Heart right ventricle (tissue), 16 donors: ENCODE measurements at regions not wholly inside any gene's neighbourhood (a gene's known extent, or its start where the extent isn't known, plus 50 kb on each side); places are given as distances from the start of the nearest gene placed in this dataset.
A peak's percentile ranks its signal among the peaks of the same experiment; 100 is the strongest.

ENCODE experiments used
- ATAC-seq, 8 donors: fragments of 200-7000 bp; cut with Tn5 transposase; one replicate each; pipeline ENCODE4 v1.9.1; 2020; ENCODE audit warnings: mild to moderate bottlenecking in 8 of 8, moderate library complexity in 8 of 8, moderate number of reproducible peaks in 1 of 8
- DNase-seq, 2 donors: peaks; one replicate each; pipeline ENCODE4 v3.0.0-alpha.2; 2020
- H3K27ac ChIP-seq, 10 donors: fragments of 200-600 bp; sonication (generic) in 2 of 10; one replicate each; pipeline versions ENCODE4 v1.5.0 to v1.8.0; 2020 to 2022; ENCODE audit warnings: mild to moderate bottlenecking in 3 of 10
- H3K27me3 ChIP-seq, 7 donors: fragments of 200-600 bp; one replicate each; pipeline ENCODE4 v1.8.0; 2021 to 2022; ENCODE audit warnings: mild to moderate bottlenecking in 2 of 7
- H3K36me3 ChIP-seq, 9 donors: fragments of 200-600 bp; sonication (generic) in 1 of 9; one replicate each; pipeline versions ENCODE4 v1.5.0 to v1.8.0; 2020 to 2022; ENCODE audit warnings: mild to moderate bottlenecking in 2 of 9
- H3K4me1 ChIP-seq, 9 donors: fragments of 200-600 bp; sonication (generic) in 1 of 9; one replicate each; pipeline versions ENCODE4 v1.5.0 to v1.8.0; 2020 to 2022; ENCODE audit warnings: mild to moderate bottlenecking in 4 of 9
- H3K4me3 ChIP-seq, 10 donors: fragments of 200-600 bp; sonication (generic) in 2 of 10; one replicate each; pipeline versions ENCODE4 v1.5.0 to v1.8.0; 2020 to 2022; ENCODE audit warnings: mild to moderate bottlenecking in 7 of 10, moderate library complexity in 2 of 10
- H3K9me3 ChIP-seq, 11 donors: fragments of 200-600 bp in 10 of 11; sonication (generic) in 2 of 11; one replicate each; pipeline versions ENCODE4 v1.5.0 to v1.8.0; 2013 to 2022; ENCODE audit warnings: mild to moderate bottlenecking in 2 of 11, control low read depth in 1 of 11, moderate library complexity in 1 of 11
- WGBS, 2 donors: extraction: QIAGEN DNeasy Blood & Tissue Kit; methylation state at CpG; one replicate each; pipeline ENCODE4 v1.1.7; 2013; ENCODE audit warnings: inconsistent platforms in 1 of 2; 5-methylcytosine and 5-hydroxymethylcytosine counted together
- intact Hi-C, 10 donors: fragments of 100-400 bp; cut with DNase I; formaldehyde crosslinking; loops; one replicate each; pipeline versions ENCODE4 v1.11.1 to v1.14.2; 2022
- TF ChIP-seq, protein P1 (sequence below), 9 donors: fragments of 200-600 bp; sonication (generic) in 2 of 9; IDR thresholded peaks; one replicate each; pipeline versions ENCODE4 v1.5.0 to v1.8.0; 2021 to 2022; ENCODE audit warnings: antibody characterized with exemption in 9 of 9, mild to moderate bottlenecking in 5 of 9, moderate library complexity in 1 of 9
- donor health status: Arrhythmogenic right ventricular cardiomyopathy.
- donor health status: ischemic (EF 13 %, LVEDD 7.1; RV severe dilation, severe dysfunction).
- donor health status: healthy with polysubstance abuse.
- donor health status: DM: no; HTN: yes; CAD: no.
- donor health status: DM: no; HTN: no; CAD: no.
- donor health status: ischemic (EF 25% LVEDD 6.9; RV normal size, moderate dysfunction).
- donor health status: ischemic (EF 25% LVEDD 5.7; RV mildly dilated, moderate dysfunction).
- donor health status: healthy.
- donor health status: DM: yes; HTN: yes; CAD: no.
- donor health status: Ischemic cardiomyopathy.
- donor health status: ischemic (EF 35%, LVEDD 5.7; RV mildly dilated, moderate dysfunction).
- donor health status: nonischemic (EF 11% LVEDD 7.7; RV severe dilation, severe dysfunction).
- donor health status: DM: yes; HTN: yes; CAD: no.
- donor health status: PGD.
- donor health status: ischemic (EF 29% LVEDD 5.4; RV normal size, mild dysfunction).
- donor health status: nonischemic (EF 23%, LVEDD 6.1; RV moderate dilation, normal function).

DNA sequence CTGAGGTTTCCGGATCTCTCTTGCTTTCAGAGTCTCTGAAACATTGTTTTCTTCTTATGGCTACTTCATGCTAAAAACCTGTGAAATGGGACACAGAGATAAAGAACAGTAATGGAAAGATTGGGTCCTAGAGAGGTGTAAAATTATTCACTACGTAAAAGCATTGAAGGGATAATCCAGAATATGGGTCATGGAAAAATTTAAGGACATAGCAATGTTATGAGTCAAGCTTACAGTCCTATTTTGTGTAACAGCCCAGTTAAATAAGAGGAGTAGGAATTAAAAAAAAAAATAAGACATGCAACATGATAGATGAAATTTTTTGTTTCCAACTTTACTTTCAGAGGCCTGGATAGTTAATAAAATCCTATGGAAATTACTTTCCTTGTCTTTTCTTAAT lies 61.9 kb upstream of the ELL2 start:
- ATAC-seq = peak in 6 of 8 donors; percentile 52 to 76 (median 60)
- Histone ChIP-seq H3K27ac (peak overlapping the region in 3 of 10 donors; percentile 5 to 24 (median 10)), H3K27me3 (no peaks in the 10 kb centered on the region), H3K9me3 (no peaks in the 10 kb centered on the region), H3K4me1 (peaks cover 0 to 11% (median 2%) of the 10 kb centered on the region in 9 donors), H3K4me3 (no peak overlapping the region), H3K36me3 (no peaks in the 10 kb centered on the region)
- TF ChIP-seq, protein P1, sequence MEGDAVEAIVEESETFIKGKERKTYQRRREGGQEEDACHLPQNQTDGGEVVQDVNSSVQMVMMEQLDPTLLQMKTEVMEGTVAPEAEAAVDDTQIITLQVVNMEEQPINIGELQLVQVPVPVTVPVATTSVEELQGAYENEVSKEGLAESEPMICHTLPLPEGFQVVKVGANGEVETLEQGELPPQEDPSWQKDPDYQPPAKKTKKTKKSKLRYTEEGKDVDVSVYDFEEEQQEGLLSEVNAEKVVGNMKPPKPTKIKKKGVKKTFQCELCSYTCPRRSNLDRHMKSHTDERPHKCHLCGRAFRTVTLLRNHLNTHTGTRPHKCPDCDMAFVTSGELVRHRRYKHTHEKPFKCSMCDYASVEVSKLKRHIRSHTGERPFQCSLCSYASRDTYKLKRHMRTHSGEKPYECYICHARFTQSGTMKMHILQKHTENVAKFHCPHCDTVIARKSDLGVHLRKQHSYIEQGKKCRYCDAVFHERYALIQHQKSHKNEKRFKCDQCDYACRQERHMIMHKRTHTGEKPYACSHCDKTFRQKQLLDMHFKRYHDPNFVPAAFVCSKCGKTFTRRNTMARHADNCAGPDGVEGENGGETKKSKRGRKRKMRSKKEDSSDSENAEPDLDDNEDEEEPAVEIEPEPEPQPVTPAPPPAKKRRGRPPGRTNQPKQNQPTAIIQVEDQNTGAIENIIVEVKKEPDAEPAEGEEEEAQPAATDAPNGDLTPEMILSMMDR (IDR thresholded peaks at IDR 0.05) = no peak
- WGBS, 2 donors = 72 to 76% methylated on average over 2 of the region's 2 CpGs
- intact Hi-C loops = no loop called here
- no peak for DNase-seq

DNA sequence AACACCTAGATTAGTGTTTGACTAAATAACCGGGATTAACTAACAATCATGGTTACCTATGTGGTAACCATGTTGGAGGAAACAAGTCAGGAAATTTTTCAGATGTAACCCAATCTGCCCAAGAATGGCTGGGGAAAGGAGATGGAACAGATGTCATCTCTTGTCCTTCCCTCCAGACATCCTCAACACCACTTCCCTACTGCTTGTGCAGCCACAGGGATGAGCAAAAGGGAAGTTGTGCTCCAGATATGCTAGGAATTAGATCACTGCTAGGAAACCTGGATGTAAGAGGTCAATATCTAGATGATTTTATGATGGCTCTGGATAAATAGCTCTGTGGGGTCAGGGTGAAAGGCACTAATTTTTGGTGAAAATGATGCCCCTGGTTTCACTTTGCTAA lies 61.3 kb upstream of the ELL2 start:
- Histone ChIP-seq H3K27me3 (no peaks in the 10 kb centered on the region), H3K27ac (peak overlapping the region in 1 of 10 donors; percentile 5), H3K4me3 (no peak overlapping the region), H3K36me3 (no peaks in the 10 kb centered on the region), H3K9me3 (no peaks in the 10 kb centered on the region), H3K4me1 (peaks cover 0 to 11% (median 2%) of the 10 kb centered on the region in 9 donors)
- ATAC-seq = no peak
- TF ChIP-seq, protein P1 (IDR thresholded peaks at IDR 0.05) = no peak
- WGBS, 2 donors = 97% methylated on average over 1 of the region's 1 CpG
- intact Hi-C loops = no loop called here
- no peak for DNase-seq

DNA sequence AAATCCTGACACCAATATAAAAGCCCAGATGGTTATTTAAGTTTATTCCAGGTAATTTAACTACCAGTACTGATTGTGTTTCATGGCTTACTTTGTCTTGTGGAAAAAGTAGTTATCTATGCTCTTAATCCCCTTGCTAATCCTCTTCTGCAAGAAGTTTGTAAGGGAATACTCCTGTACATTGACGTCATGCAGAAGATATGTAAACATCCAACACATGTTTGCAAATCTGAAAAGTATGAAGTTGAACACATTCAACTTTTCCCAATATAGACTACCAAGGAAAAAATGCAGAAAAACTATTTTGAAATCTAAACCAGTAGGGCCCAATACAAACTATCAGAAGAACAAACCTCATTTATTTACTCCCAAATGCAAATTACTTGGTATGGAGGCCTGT lies 56.3 kb upstream of the ELL2 start:
- ATAC-seq = no peak

DNA sequence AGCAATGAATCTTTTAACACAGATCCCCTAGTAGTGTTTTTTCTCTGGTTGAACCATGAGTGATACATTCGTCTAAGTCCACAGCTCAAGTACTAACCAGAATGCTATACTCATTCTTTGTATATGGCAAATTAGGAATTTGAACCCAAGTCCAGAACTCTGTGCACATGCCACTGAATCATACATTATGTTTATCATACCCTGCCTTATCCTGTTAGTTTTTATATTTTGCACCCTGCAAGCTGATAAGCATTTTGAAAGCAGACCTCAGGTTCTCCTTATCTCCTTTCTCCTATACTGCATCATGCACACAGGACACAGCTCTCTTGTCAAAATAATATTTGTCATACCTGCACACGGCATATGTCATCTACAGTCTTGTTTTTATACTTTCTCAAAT lies 54.6 kb upstream of the ELL2 start:
- H3K36me3 ChIP-seq = no peaks in the 10 kb centered on the region
- WGBS, 2 donors = 89 to 90% methylated on average over 2 of the region's 2 CpGs

More for the DNA sequence above, 56.3 kb upstream of the ELL2 start:
- H3K36me3 ChIP-seq = no peaks in the 10 kb centered on the region
- intact Hi-C loops = no loop called here
- peaks cover 0 to 4% (median 0%) of the 10 kb centered on the region in 11 donors for H3K9me3 ChIP-seq
- H3K4me1 ChIP-seq = peaks cover 0 to under 1% (median 0%) of the 10 kb centered on the region in 9 donors
- H3K27me3 ChIP-seq = no peaks in the 10 kb centered on the region
- DNase-seq = no peak
- 55 to 74% methylated on average over 1 of the region's 1 CpG for WGBS, 2 donors
- H3K27ac ChIP-seq = no peak overlapping the region
- no peak overlapping the region for H3K4me3 ChIP-seq
- TF ChIP-seq, protein P1 (IDR thresholded peaks at IDR 0.05) = no peak

More for the DNA sequence above, 54.6 kb upstream of the ELL2 start:
- H3K27me3 ChIP-seq = no peaks in the 10 kb centered on the region
- TF ChIP-seq, protein P1 (IDR thresholded peaks at IDR 0.05) = no peak
- no peak overlapping the region for H3K27ac ChIP-seq
- DNase-seq (no peak), ATAC-seq (no peak)
- no peak overlapping the region for H3K4me3 ChIP-seq
- H3K4me1 ChIP-seq = no peaks in the 10 kb centered on the region
- intact Hi-C loops = no loop called here
- H3K9me3 ChIP-seq = peaks cover 0 to 4% (median 0%) of the 10 kb centered on the region in 11 donors
